ENCODE measurements at regions not wholly inside any gene's neighbourhood (a gene's known extent, or its start where the extent isn't known, plus 50 kb on each side); places are given as distances from the start of the nearest gene placed in this dataset.
"Not testable (repeated sequence)": the region's sequence is repeated elsewhere in the genome, so short reads cannot be mapped to it uniquely, and the experiment has no call there.

- TF ChIP-seq, protein P1, sequence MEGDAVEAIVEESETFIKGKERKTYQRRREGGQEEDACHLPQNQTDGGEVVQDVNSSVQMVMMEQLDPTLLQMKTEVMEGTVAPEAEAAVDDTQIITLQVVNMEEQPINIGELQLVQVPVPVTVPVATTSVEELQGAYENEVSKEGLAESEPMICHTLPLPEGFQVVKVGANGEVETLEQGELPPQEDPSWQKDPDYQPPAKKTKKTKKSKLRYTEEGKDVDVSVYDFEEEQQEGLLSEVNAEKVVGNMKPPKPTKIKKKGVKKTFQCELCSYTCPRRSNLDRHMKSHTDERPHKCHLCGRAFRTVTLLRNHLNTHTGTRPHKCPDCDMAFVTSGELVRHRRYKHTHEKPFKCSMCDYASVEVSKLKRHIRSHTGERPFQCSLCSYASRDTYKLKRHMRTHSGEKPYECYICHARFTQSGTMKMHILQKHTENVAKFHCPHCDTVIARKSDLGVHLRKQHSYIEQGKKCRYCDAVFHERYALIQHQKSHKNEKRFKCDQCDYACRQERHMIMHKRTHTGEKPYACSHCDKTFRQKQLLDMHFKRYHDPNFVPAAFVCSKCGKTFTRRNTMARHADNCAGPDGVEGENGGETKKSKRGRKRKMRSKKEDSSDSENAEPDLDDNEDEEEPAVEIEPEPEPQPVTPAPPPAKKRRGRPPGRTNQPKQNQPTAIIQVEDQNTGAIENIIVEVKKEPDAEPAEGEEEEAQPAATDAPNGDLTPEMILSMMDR (IDR thresholded peaks at IDR 0.05 in 2 of 3, conservative IDR thresholded peaks at IDR 0.05 in 1 of 3; ENCODE audit: insufficient read depth in 2 of 3, low read depth in 1 of 3, low read length in 3 of 3), result not testable (repeated sequence)
- not testable (repeated sequence) for TF ChIP-seq SMARCE1 (IDR thresholded peaks at IDR 0.05); ZNF239 (CRISPR knock-in tag; IDR thresholded peaks at IDR 0.05); SIRT6 (IDR thresholded peaks at IDR 0.05; ENCODE audit: low read depth, low read length); CHD2 (IDR thresholded peaks at IDR 0.05; ENCODE audit: low read depth, low read length); POLR2A (conservative IDR thresholded peaks at IDR 0.05); ZFP1 (CRISPR knock-in tag; IDR thresholded peaks at IDR 0.05); ZNF589 (CRISPR knock-in tag; IDR thresholded peaks at IDR 0.05; ENCODE audit: low read depth); EP300 (IDR thresholded peaks at IDR 0.05; ENCODE audit: low read length); FOXM1 (IDR thresholded peaks at IDR 0.05; ENCODE audit: low read depth); FOXM1 (CRISPR knock-in tag; IDR thresholded peaks at IDR 0.05; ENCODE audit: low read depth)
- TF ChIP-seq, protein P2, sequence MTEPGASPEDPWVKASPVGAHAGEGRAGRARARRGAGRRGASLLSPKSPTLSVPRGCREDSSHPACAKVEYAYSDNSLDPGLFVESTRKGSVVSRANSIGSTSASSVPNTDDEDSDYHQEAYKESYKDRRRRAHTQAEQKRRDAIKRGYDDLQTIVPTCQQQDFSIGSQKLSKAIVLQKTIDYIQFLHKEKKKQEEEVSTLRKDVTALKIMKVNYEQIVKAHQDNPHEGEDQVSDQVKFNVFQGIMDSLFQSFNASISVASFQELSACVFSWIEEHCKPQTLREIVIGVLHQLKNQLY (CRISPR knock-in tag; conservative IDR thresholded peaks at IDR 0.05), result not testable (repeated sequence)
- TF ChIP-seq, protein P3, sequence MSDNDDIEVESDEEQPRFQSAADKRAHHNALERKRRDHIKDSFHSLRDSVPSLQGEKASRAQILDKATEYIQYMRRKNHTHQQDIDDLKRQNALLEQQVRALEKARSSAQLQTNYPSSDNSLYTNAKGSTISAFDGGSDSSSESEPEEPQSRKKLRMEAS (CRISPR knock-in tag; IDR thresholded peaks at IDR 0.05), result not testable (repeated sequence)
- TF ChIP-seq, protein P4, sequence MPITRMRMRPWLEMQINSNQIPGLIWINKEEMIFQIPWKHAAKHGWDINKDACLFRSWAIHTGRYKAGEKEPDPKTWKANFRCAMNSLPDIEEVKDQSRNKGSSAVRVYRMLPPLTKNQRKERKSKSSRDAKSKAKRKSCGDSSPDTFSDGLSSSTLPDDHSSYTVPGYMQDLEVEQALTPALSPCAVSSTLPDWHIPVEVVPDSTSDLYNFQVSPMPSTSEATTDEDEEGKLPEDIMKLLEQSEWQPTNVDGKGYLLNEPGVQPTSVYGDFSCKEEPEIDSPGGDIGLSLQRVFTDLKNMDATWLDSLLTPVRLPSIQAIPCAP (CRISPR knock-in tag; IDR thresholded peaks at IDR 0.05; ENCODE audit: borderline replicate concordance), result not testable (repeated sequence)
Observed at GRCh38 chr16:32120779-32121178, 132.3 kb upstream of the TP53TG3D start.

Measured in K562 (cell line).